Thoracic aorta (tissue), 2 donors: ENCODE measurements at regions not wholly inside any gene's neighbourhood (a gene's known extent, or its start where the extent isn't known, plus 50 kb on each side); places are given as distances from the start of the nearest gene placed in this dataset.
"Not testable (repeated sequence)": the region's sequence is repeated elsewhere in the genome, so short reads cannot be mapped to it uniquely, and the experiment has no call there.

Source experiments
- ATAC-seq: fragments of 150-250 bp; one replicate; pipeline ENCODE4 v1.8.0; 2017; ENCODE audit warnings: low read depth; ENCODE audit not compliant: insufficient number of reproducible peaks, low FRiP score
- DNase-seq: peaks from one replicate; pipeline ENCODE4 v3.0.0-alpha.2; 2020; ENCODE audit warnings: low spot score
- H3K27ac ChIP-seq, 2 donors: fragments of 200-600 bp; sonication (generic); 1 replicate in 1 of 2; 2 replicates in 1 of 2; pipeline ENCODE4 v1.5.1; 2016; ENCODE audit warnings: mild to moderate bottlenecking in 2 of 2, moderate library complexity in 2 of 2
- H3K27me3 ChIP-seq: fragments of 200-600 bp; sonication (generic); replicated peaks from 2 replicates; pipeline ENCODE4 v1.6.0; 2016; ENCODE audit warnings: mild to moderate bottlenecking; ENCODE audit not compliant: insufficient read depth
- H3K36me3 ChIP-seq: fragments of 200-600 bp; sonication (generic); one replicate; pipeline ENCODE4 v1.5.1; 2016
- H3K4me1 ChIP-seq, 2 donors: fragments of 200-600 bp; sonication (generic); 1 replicate in 1 of 2; 2 replicates in 1 of 2; pipeline versions ENCODE4 v1.5.1 to v1.6.0; 2016; ENCODE audit warnings: low read depth in 2 of 2, mild to moderate bottlenecking in 1 of 2; ENCODE audit not compliant: control insufficient read depth in 1 of 2
- H3K4me3 ChIP-seq: fragments of 200-600 bp; sonication (generic); 2 replicates; pipeline ENCODE4 v1.5.1; 2016; ENCODE audit warnings: mild to moderate bottlenecking
- H3K9me3 ChIP-seq: fragments of 200-600 bp; sonication (generic); 2 replicates; pipeline ENCODE4 v1.5.1; 2016
- TF ChIP-seq, protein P1 (sequence below): fragments of 200-600 bp; sonication (generic); IDR thresholded peaks from one replicate; pipeline ENCODE4 v1.5.1; 2019; ENCODE audit warnings: antibody characterized with exemption

- Histone ChIP-seq H3K27ac (no peak overlapping the region), H3K27me3 (no peaks in the 10 kb centered on the region), H3K36me3 (no peaks in the 10 kb centered on the region), H3K4me1 (no peaks in the 10 kb centered on the region), H3K4me3 (no peak overlapping the region), H3K9me3 (no peaks in the 10 kb centered on the region)
- ATAC-seq (no peak), DNase-seq (no peak)
- TF ChIP-seq, protein P1, sequence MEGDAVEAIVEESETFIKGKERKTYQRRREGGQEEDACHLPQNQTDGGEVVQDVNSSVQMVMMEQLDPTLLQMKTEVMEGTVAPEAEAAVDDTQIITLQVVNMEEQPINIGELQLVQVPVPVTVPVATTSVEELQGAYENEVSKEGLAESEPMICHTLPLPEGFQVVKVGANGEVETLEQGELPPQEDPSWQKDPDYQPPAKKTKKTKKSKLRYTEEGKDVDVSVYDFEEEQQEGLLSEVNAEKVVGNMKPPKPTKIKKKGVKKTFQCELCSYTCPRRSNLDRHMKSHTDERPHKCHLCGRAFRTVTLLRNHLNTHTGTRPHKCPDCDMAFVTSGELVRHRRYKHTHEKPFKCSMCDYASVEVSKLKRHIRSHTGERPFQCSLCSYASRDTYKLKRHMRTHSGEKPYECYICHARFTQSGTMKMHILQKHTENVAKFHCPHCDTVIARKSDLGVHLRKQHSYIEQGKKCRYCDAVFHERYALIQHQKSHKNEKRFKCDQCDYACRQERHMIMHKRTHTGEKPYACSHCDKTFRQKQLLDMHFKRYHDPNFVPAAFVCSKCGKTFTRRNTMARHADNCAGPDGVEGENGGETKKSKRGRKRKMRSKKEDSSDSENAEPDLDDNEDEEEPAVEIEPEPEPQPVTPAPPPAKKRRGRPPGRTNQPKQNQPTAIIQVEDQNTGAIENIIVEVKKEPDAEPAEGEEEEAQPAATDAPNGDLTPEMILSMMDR, result no peak
Measured at GRCh38 chr1:166304131-166304530, 137.3 kb upstream of the FAM78B start.

DNA sequence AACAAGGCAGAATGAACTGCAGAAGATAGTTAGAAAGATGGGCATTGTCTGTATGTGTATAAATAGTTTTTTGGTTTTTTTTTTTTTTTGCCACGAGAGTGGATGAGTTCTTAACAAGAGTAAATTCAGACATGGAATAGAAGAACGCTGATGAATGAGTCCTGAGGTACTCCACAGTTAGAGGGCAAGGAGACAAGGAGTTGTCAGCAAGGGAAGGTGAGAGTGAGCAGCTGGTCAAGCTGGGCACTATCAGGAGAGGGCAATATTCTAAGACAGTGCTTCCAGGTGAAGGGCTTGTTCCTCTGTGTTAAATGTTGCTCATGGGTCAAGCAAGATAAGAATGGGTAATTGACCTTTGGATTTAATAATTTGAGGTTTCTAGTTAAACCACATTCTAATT, 138.6 kb upstream of the FAM78B start:
- no peaks in the 10 kb centered on the region for H3K27me3 ChIP-seq
- no peak overlapping the region for H3K4me3 ChIP-seq
- no peak for ATAC-seq
- TF ChIP-seq, protein P1, result no peak
- H3K27ac ChIP-seq, result no peak overlapping the region
- no peaks in the 10 kb centered on the region for H3K4me1 ChIP-seq
- no peaks in the 10 kb centered on the region for H3K9me3 ChIP-seq
- no peak for DNase-seq
- H3K36me3 ChIP-seq, result no peaks in the 10 kb centered on the region

DNA sequence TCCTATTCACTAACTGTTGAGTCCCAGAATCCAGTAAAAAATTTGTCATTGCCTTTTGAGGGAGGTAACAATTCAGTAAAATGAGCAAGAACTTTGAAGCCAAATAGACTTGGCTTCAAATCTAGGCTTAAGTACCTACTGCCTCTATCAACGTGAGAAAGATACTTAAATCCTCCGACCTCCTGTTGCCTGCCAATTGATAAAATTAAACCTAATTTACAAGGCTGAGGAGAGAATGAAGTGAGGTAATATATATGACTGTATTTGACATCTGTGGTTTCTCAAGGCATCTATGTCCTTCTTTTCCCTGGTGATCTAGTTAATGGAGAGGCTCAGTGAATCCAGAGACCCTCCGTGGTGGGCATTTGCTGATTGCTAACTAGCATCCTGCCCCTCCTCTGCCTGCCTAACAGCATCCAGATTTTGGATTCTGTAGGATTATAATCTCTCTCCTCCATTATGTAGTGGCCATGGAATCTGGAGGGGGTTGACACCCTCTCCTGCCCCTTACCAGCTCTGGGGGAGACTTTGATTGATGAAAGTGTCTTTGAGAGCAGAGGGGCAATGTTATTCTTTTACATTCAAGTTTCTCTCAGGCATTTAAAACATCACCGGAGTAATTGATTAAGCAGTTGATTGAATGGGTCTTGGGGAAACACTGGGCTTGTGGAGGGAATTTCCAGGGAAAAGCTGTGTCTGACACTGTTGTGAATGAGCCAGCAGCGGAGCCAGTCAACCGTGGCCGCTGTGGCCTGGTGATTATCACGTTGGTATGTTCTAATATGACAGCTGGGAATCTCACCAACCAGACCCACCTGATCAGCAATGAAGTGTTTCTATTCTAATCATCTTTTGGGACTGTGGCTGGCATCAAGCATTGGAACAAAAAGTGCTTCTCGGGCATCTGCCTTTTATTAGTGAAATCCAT, 140.7 kb upstream of the FAM78B start:
- H3K4me3 ChIP-seq, result no peak overlapping the region
- no peaks in the 10 kb centered on the region for H3K27me3 ChIP-seq
- H3K9me3 ChIP-seq, result no peaks in the 10 kb centered on the region
- no peaks in the 10 kb centered on the region for H3K4me1 ChIP-seq
- H3K36me3 ChIP-seq, result no peaks in the 10 kb centered on the region
- TF ChIP-seq, protein P1, result no peak
- no peak for DNase-seq
- no peak overlapping the region for H3K27ac ChIP-seq
- ATAC-seq, result no peak

GRCh38 chr1:166316306-166316705, 149.5 kb upstream of the FAM78B start:
- not testable (repeated sequence) for ATAC-seq

GRCh38 chr1:166322470-166322869, 155.7 kb upstream of the FAM78B start:
- Histone ChIP-seq H3K27me3 (no peaks in the 10 kb centered on the region), H3K9me3 (no peaks in the 10 kb centered on the region), H3K27ac (no peak overlapping the region), H3K36me3 (no peaks in the 10 kb centered on the region), H3K4me1 (no peaks in the 10 kb centered on the region), H3K4me3 (no peak overlapping the region)
- ATAC-seq, result no peak
- TF ChIP-seq, protein P1, result no peak
- no peak for DNase-seq

More at GRCh38 chr1:166316306-166316705, 149.5 kb upstream of the FAM78B start:
- not testable (repeated sequence) for DNase-seq, H3K4me1 ChIP-seq, H3K9me3 ChIP-seq, H3K27ac ChIP-seq, H3K36me3 ChIP-seq, H3K4me3 ChIP-seq, H3K27me3 ChIP-seq
